Tibial nerve (tissue), 3 donors: ENCODE measurements at regions not wholly inside any gene's neighbourhood (a gene's known extent, or its start where the extent isn't known, plus 50 kb on each side); places are given as distances from the start of the nearest gene placed in this dataset.

Experiments
- CTCF ChIP-seq, 5 experiments: fragments of 200-600 bp in 3 of 5; fragments of 450-650 bp in 2 of 5; sonication (generic) in 3 of 5; IDR thresholded peaks; one replicate each; pipeline ENCODE4 v1.5.1; 2016 to 2019; ENCODE audit warnings: antibody characterized with exemption in 5 of 5, mild to moderate bottlenecking in 3 of 5, moderate library complexity in 2 of 5
- POLR2A ChIP-seq, 2 donors: fragments of 450-650 bp; IDR thresholded peaks; one replicate each; pipeline ENCODE4 v1.6.1; 2017; ENCODE audit warnings: antibody characterized with exemption in 2 of 2, mild to moderate bottlenecking in 2 of 2, moderate library complexity in 2 of 2

GRCh38 chr5:99076723-99077640 is 148.2 kb upstream of the CHD1 start:
- no peak for TF ChIP-seq CTCF (IDR thresholded peaks at IDR 0.05)
- TF ChIP-seq POLR2A (IDR thresholded peaks at IDR 0.05): no peak
